PFSK-1 (cell line): ENCODE measurements at regions not wholly inside any gene's neighbourhood (a gene's known extent, or its start where the extent isn't known, plus 50 kb on each side); places are given as distances from the start of the nearest gene placed in this dataset.

Experiments used
- POLR2AphosphoS5 ChIP-seq: IDR thresholded peaks from 2 replicates; pipeline ENCODE4 v1.6.1; 2012; ENCODE audit warnings: low read depth, mild to moderate bottlenecking, control low read depth, low read length, moderate library complexity
- REST ChIP-seq, 2 experiments: IDR thresholded peaks; 2 replicates each; pipeline versions ENCODE4 v1.6.1 to v1.8.0; 2011 to 2012; ENCODE audit warnings: low read depth in 2 of 2, low read length in 2 of 2, control low read depth in 1 of 2, inconsistent platforms in 1 of 2, mild to moderate bottlenecking in 1 of 2, moderate library complexity in 1 of 2; ENCODE audit not compliant: insufficient read depth in 1 of 2
- TAF1 ChIP-seq: IDR thresholded peaks from 2 replicates; pipeline ENCODE4 v1.6.1; 2012; ENCODE audit warnings: low read length, control low read depth, borderline replicate concordance; ENCODE audit not compliant: insufficient read depth

- TF ChIP-seq POLR2AphosphoS5: no peak
- TF ChIP-seq TAF1: no peak
- TF ChIP-seq REST (IDR thresholded peaks at IDR 0.05; ENCODE audit: insufficient read depth in 1 of 2, low read depth in 2 of 2, low read length in 2 of 2): no peak
Measured at GRCh38 chr14:43406931-43407330, 1100.2 kb downstream of the FSCB start.
